GM23338 (cell line): ENCODE measurements at regions not wholly inside any gene's neighbourhood (a gene's known extent, or its start where the extent isn't known, plus 50 kb on each side); places are given as distances from the start of the nearest gene placed in this dataset.

Experiments
- ATAC-seq: fragments of 200-7000 bp; cut with Tn5 transposase; 3 replicates; pipeline ENCODE4 v1.9.1; 2020
- DNase-seq: peaks from one replicate; pipeline ENCODE4 v3.0.0-alpha.2; 2015; ENCODE audit warnings: low spot score
- H2AFZ ChIP-seq: fragments of 200-600 bp; sonication (generic); 2 replicates; pipeline ENCODE4 v1.8.0; 2016; ENCODE audit warnings: antibody characterized with exemption, mild to moderate bottlenecking, moderate library complexity
- H3F3A ChIP-seq: fragments of 200-600 bp; sonication (generic); replicated peaks from 2 replicates; pipeline ENCODE4 v1.8.0; 2017; ENCODE audit warnings: antibody characterized with exemption, mixed run types, low read depth
- H3K27ac ChIP-seq: fragments of 200-600 bp; sonication (generic); 2 replicates; pipeline ENCODE4 v1.6.1; 2016; ENCODE audit warnings: low read depth
- H3K27me3 ChIP-seq: fragments of 200-600 bp; sonication (generic); 2 replicates; pipeline ENCODE4 v1.8.0; 2016; ENCODE audit warnings: mild to moderate bottlenecking, mixed run types, moderate library complexity; ENCODE audit not compliant: insufficient read depth
- H3K36me3 ChIP-seq: fragments of 200-600 bp; sonication (generic); 2 replicates; pipeline ENCODE4 v1.8.0; 2016; ENCODE audit warnings: mild to moderate bottlenecking; ENCODE audit not compliant: insufficient read depth
- H3K4me1 ChIP-seq: fragments of 200-600 bp; sonication (generic); 2 replicates; pipeline ENCODE4 v1.8.0; 2016; ENCODE audit warnings: mild to moderate bottlenecking, moderate library complexity; ENCODE audit not compliant: insufficient read depth
- H3K4me2 ChIP-seq: fragments of 200-600 bp; sonication (generic); 2 replicates; pipeline ENCODE4 v1.7.1; 2017; ENCODE audit warnings: mixed run types
- H3K4me3 ChIP-seq: fragments of 200-600 bp; sonication (generic); 2 replicates; pipeline ENCODE4 v1.6.1; 2016; ENCODE audit warnings: mixed run types
- H3K79me2 ChIP-seq: fragments of 200-600 bp; sonication (generic); replicated peaks from 2 replicates; pipeline ENCODE4 v1.8.0; 2017; ENCODE audit warnings: mild to moderate bottlenecking; ENCODE audit not compliant: insufficient read depth
- H3K9me2 ChIP-seq: fragments of 200-600 bp; sonication (generic); 2 replicates; pipeline ENCODE4 v1.8.0; 2017; ENCODE audit not compliant: insufficient read depth
- H4K20me1 ChIP-seq: fragments of 200-600 bp; sonication (generic); replicated peaks from 2 replicates; pipeline ENCODE4 v1.8.0; 2017; ENCODE audit warnings: mild to moderate bottlenecking; ENCODE audit not compliant: insufficient read depth
- H3K27ac Mint-ChIP-seq: 2 replicates; pipeline ENCODE4 v1.8.0; 2020; ENCODE audit warnings: inconsistent platforms, mild to moderate bottlenecking, moderate library complexity, mixed read lengths
- H3K27me3 Mint-ChIP-seq: 3 replicates; pipeline ENCODE4 v1.8.0; 2022; ENCODE audit warnings: low read depth, mild to moderate bottlenecking, moderate library complexity, mixed read lengths, inconsistent platforms; ENCODE audit not compliant: insufficient read depth, poor library complexity
- H3K36me3 Mint-ChIP-seq: 3 replicates; pipeline ENCODE4 v1.8.0; 2021; ENCODE audit warnings: low read depth, mild to moderate bottlenecking, inconsistent platforms, moderate library complexity, mixed read lengths
- H3K4me1 Mint-ChIP-seq: 3 replicates; pipeline ENCODE4 v1.8.0; 2020; ENCODE audit warnings: mild to moderate bottlenecking, inconsistent platforms, mixed read lengths
- H3K4me3 Mint-ChIP-seq: 3 replicates; pipeline ENCODE4 v1.8.0; 2021; ENCODE audit warnings: moderate library complexity, mild to moderate bottlenecking, inconsistent platforms, mixed read lengths
- H3K9me3 Mint-ChIP-seq: 3 replicates; pipeline ENCODE4 v1.8.0; 2020; ENCODE audit warnings: moderate library complexity, mild to moderate bottlenecking, inconsistent platforms, mixed read lengths
- STAT1 ChIP-seq: IDR thresholded peaks from one replicate; pipeline ENCODE4 v1.6.1; 2016; ENCODE audit warnings: antibody characterized with exemption; ENCODE audit not compliant: unreplicated experiment
- ZNF114 ChIP-seq: fragments of 250-450 bp; sonication (Bioruptor Pico); IDR thresholded peaks from 2 replicates; pipeline ENCODE4 v1.5.0; 2020; ENCODE audit warnings: mild to moderate bottlenecking, moderate library complexity
- TF ChIP-seq, protein P1 (sequence below): IDR thresholded peaks from one replicate; pipeline ENCODE4 v1.6.1; 2018; ENCODE audit warnings: antibody characterized with exemption; ENCODE audit not compliant: unreplicated experiment
- TF ChIP-seq, protein P2 (sequence below), 2 experiments: fragments of 200-600 bp in 1 of 2; sonication (generic) in 1 of 2; conservative IDR thresholded peaks; 2 replicates each; pipeline versions ENCODE4 v1.5.1 to v1.6.1; 2016 to 2017; ENCODE audit warnings: antibody characterized with exemption in 2 of 2, low read depth in 2 of 2, mild to moderate bottlenecking in 2 of 2, moderate library complexity in 1 of 2
- TF ChIP-seq, protein P3 (sequence below): fragments of 250-450 bp; sonication (Bioruptor Pico); IDR thresholded peaks from 2 replicates; pipeline ENCODE4 v1.5.0; 2020; ENCODE audit warnings: mild to moderate bottlenecking, moderate library complexity
- TF ChIP-seq, protein P4 (sequence below): IDR thresholded peaks from 2 replicates; pipeline ENCODE4 v1.6.1; 2016; ENCODE audit warnings: antibody characterized with exemption

DNA sequence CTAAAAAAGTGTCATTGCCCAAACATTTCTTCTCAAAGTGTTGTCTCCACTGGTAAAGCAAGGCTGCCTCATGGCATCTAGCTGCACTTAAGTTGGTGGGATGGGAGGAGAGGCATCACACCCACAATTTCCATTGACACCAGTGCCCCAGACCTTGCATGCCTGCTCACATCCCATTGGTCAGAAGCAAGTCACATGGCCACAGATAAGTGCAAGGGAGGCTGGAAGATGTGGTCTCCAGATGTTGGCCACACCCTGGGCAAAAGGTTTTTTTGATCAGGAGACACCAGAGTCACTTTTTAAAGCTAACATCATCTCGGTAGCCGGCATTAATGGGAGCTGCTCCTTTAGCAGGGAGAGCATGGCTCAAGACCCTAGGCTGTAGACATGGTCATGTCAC is 157.1 kb upstream of the CST7 start (continued):
- TF ChIP-seq, protein P1, sequence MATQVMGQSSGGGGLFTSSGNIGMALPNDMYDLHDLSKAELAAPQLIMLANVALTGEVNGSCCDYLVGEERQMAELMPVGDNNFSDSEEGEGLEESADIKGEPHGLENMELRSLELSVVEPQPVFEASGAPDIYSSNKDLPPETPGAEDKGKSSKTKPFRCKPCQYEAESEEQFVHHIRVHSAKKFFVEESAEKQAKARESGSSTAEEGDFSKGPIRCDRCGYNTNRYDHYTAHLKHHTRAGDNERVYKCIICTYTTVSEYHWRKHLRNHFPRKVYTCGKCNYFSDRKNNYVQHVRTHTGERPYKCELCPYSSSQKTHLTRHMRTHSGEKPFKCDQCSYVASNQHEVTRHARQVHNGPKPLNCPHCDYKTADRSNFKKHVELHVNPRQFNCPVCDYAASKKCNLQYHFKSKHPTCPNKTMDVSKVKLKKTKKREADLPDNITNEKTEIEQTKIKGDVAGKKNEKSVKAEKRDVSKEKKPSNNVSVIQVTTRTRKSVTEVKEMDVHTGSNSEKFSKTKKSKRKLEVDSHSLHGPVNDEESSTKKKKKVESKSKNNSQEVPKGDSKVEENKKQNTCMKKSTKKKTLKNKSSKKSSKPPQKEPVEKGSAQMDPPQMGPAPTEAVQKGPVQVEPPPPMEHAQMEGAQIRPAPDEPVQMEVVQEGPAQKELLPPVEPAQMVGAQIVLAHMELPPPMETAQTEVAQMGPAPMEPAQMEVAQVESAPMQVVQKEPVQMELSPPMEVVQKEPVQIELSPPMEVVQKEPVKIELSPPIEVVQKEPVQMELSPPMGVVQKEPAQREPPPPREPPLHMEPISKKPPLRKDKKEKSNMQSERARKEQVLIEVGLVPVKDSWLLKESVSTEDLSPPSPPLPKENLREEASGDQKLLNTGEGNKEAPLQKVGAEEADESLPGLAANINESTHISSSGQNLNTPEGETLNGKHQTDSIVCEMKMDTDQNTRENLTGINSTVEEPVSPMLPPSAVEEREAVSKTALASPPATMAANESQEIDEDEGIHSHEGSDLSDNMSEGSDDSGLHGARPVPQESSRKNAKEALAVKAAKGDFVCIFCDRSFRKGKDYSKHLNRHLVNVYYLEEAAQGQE = no peak
- TF ChIP-seq STAT1 = no peak
- TF ChIP-seq, protein P2, sequence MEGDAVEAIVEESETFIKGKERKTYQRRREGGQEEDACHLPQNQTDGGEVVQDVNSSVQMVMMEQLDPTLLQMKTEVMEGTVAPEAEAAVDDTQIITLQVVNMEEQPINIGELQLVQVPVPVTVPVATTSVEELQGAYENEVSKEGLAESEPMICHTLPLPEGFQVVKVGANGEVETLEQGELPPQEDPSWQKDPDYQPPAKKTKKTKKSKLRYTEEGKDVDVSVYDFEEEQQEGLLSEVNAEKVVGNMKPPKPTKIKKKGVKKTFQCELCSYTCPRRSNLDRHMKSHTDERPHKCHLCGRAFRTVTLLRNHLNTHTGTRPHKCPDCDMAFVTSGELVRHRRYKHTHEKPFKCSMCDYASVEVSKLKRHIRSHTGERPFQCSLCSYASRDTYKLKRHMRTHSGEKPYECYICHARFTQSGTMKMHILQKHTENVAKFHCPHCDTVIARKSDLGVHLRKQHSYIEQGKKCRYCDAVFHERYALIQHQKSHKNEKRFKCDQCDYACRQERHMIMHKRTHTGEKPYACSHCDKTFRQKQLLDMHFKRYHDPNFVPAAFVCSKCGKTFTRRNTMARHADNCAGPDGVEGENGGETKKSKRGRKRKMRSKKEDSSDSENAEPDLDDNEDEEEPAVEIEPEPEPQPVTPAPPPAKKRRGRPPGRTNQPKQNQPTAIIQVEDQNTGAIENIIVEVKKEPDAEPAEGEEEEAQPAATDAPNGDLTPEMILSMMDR (conservative IDR thresholded peaks at IDR 0.05; ENCODE audit: low read depth in 2 of 2) = no peak

DNA sequence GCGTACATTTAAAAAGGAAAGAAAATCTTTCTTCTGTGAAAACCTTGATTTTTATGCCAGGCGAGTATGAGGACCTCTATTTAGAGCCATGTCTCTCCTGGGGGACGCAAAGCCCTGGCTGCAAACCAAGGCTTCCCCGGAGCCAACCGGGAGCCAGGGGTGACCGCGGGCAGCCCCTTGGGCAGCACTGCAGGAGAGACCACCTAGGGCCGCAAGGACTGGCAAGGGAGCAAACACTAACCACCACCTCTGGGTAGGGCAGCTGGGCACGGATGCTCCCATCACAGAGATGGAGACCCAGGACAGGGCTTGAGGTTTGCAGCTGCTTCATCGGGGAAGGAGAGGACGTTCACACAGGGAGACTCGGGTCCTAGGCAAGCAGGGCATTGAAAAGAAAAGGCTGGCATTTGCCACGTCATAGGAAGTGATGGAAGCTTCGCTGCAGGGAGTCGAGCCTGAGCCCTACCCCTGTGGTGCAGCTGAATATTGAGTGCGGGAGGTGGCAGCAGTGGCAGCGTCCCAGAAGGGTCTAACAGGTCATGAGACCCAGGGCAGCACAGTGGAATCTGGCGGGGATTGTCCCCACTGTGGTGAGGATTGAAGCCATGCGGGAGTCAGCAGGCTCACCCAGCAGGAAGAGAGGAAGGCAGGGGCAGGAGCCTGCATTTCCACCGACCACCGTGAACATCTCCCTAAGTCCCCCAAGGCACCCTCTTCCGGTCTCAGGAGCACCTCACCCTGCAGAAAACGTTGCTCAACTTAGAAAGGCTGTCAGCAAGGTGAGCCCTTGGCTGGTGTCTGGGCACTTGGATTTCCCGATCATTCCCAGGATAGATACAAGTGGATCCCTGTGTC is 156.2 kb upstream of the CST7 start:
- no peak overlapping the region for H3K27ac Mint-ChIP-seq
- H4K20me1 ChIP-seq = no peaks in the 10 kb centered on the region
- no peaks in the 10 kb centered on the region for H3K79me2 ChIP-seq
- 0 out of 2 replicates have a peak, but pooled peaks cover 4% of the 10 kb centered on the region for H3K9me2 ChIP-seq
- H3K4me2 ChIP-seq = no peak overlapping the region
- H3K27me3 ChIP-seq = no peaks in the 10 kb centered on the region
- H3F3A ChIP-seq = no peaks in the 10 kb centered on the region
- peaks cover 3% of the 10 kb centered on the region; the same call in 1 of the 3 replicates for H3K9me3 Mint-ChIP-seq
- H3K27ac ChIP-seq = no peak overlapping the region
- H3K4me3 Mint-ChIP-seq = no peak overlapping the region
- H3K36me3 Mint-ChIP-seq = no peaks in the 10 kb centered on the region
- DNase-seq = no peak
- ATAC-seq = no peak
- peaks cover 15% of the 10 kb centered on the region; the same call in 2 of the 3 replicates for H3K4me1 Mint-ChIP-seq
- H3K36me3 ChIP-seq = no peaks in the 10 kb centered on the region
- H2AFZ ChIP-seq = no peak overlapping the region
- no peaks in the 10 kb centered on the region for H3K4me1 ChIP-seq
- no peak overlapping the region for H3K4me3 ChIP-seq
- H3K27me3 Mint-ChIP-seq = peaks cover 11% of the 10 kb centered on the region
- TF ChIP-seq, protein P1 = no peak
- TF ChIP-seq ZNF114 (CRISPR knock-in tag) = no peak
- no peak for TF ChIP-seq STAT1
- TF ChIP-seq, protein P3, sequence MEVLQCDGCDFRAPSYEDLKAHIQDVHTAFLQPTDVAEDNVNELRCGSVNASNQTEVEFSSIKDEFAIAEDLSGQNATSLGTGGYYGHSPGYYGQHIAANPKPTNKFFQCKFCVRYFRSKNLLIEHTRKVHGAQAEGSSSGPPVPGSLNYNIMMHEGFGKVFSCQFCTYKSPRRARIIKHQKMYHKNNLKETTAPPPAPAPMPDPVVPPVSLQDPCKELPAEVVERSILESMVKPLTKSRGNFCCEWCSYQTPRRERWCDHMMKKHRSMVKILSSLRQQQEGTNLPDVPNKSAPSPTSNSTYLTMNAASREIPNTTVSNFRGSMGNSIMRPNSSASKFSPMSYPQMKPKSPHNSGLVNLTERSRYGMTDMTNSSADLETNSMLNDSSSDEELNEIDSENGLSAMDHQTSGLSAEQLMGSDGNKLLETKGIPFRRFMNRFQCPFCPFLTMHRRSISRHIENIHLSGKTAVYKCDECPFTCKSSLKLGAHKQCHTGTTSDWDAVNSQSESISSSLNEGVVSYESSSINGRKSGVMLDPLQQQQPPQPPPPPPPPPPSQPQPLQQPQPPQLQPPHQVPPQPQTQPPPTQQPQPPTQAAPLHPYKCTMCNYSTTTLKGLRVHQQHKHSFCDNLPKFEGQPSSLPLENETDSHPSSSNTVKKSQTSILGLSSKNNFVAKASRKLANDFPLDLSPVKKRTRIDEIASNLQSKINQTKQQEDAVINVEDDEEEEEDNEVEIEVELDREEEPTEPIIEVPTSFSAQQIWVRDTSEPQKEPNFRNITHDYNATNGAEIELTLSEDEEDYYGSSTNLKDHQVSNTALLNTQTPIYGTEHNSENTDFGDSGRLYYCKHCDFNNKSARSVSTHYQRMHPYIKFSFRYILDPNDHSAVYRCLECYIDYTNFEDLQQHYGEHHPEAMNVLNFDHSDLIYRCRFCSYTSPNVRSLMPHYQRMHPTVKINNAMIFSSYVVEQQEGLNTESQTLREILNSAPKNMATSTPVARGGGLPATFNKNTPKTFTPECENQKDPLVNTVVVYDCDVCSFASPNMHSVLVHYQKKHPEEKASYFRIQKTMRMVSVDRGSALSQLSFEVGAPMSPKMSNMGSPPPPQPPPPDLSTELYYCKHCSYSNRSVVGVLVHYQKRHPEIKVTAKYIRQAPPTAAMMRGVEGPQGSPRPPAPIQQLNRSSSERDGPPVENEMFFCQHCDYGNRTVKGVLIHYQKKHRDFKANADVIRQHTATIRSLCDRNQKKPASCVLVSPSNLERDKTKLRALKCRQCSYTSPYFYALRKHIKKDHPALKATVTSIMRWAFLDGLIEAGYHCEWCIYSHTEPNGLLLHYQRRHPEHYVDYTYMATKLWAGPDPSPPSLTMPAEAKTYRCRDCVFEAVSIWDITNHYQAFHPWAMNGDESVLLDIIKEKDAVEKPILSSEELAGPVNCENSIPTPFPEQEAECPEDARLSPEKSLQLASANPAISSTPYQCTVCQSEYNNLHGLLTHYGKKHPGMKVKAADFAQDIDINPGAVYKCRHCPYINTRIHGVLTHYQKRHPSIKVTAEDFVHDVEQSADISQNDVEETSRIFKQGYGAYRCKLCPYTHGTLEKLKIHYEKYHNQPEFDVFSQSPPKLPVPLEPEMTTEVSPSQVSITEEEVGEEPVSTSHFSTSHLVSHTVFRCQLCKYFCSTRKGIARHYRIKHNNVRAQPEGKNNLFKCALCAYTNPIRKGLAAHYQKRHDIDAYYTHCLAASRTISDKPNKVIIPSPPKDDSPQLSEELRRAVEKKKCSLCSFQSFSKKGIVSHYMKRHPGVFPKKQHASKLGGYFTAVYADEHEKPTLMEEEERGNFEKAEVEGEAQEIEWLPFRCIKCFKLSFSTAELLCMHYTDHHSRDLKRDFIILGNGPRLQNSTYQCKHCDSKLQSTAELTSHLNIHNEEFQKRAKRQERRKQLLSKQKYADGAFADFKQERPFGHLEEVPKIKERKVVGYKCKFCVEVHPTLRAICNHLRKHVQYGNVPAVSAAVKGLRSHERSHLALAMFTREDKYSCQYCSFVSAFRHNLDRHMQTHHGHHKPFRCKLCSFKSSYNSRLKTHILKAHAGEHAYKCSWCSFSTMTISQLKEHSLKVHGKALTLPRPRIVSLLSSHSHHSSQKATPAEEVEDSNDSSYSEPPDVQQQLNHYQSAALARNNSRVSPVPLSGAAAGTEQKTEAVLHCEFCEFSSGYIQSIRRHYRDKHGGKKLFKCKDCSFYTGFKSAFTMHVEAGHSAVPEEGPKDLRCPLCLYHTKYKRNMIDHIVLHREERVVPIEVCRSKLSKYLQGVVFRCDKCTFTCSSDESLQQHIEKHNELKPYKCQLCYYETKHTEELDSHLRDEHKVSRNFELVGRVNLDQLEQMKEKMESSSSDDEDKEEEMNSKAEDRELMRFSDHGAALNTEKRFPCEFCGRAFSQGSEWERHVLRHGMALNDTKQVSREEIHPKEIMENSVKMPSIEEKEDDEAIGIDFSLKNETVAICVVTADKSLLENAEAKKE (CRISPR knock-in tag) = no peak
- TF ChIP-seq, protein P4, sequence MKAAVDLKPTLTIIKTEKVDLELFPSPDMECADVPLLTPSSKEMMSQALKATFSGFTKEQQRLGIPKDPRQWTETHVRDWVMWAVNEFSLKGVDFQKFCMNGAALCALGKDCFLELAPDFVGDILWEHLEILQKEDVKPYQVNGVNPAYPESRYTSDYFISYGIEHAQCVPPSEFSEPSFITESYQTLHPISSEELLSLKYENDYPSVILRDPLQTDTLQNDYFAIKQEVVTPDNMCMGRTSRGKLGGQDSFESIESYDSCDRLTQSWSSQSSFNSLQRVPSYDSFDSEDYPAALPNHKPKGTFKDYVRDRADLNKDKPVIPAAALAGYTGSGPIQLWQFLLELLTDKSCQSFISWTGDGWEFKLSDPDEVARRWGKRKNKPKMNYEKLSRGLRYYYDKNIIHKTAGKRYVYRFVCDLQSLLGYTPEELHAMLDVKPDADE = no peak
